Panc1 (cell line): ENCODE measurements at regions not wholly inside any gene's neighbourhood (a gene's known extent, or its start where the extent isn't known, plus 50 kb on each side); places are given as distances from the start of the nearest gene placed in this dataset.

Experiments used
- POLR2AphosphoS5 ChIP-seq: IDR thresholded peaks from 2 replicates; pipeline ENCODE4 v1.6.1; 2012; ENCODE audit warnings: mild to moderate bottlenecking, low read depth, low read length, moderate library complexity
- TCF7L2 ChIP-seq: IDR thresholded peaks from 2 replicates; pipeline ENCODE4 v1.6.1; 2011; ENCODE audit warnings: mild to moderate bottlenecking, low read depth, low read length, inconsistent platforms
- TF ChIP-seq, protein P1 (sequence below): fragments of 450-650 bp; IDR thresholded peaks from 2 replicates; pipeline ENCODE4 v1.5.1; 2017; ENCODE audit warnings: mild to moderate bottlenecking
- TF ChIP-seq, protein P2 (sequence below), 2 experiments: IDR thresholded peaks; 2 replicates each; pipeline ENCODE4 v1.6.1; 2011 to 2012; ENCODE audit warnings: low read depth in 2 of 2, control low read depth in 1 of 2, low read length in 1 of 2, mild to moderate bottlenecking in 1 of 2, moderate library complexity in 1 of 2; ENCODE audit not compliant: insufficient read depth in 1 of 2

DNA sequence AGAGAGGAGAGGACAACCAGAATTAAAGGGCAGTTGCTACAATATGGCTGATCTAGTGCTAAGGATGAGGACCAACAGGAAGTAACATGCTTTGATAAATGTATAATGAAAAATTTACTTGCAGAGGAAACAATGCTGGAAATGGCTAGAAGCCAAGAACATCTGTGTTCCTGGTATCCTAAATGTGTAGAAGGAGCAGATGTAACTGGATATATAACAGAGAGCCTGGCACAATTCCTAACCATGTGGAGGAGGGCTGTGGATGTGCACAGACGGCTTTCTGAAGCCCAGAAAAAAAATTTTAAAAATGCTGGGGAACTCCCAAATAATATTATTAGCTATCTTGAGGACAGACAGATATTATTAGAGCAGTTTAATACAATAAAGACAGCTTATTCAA is 159.4 kb upstream of the GBE1 start:
- TF ChIP-seq, protein P1, sequence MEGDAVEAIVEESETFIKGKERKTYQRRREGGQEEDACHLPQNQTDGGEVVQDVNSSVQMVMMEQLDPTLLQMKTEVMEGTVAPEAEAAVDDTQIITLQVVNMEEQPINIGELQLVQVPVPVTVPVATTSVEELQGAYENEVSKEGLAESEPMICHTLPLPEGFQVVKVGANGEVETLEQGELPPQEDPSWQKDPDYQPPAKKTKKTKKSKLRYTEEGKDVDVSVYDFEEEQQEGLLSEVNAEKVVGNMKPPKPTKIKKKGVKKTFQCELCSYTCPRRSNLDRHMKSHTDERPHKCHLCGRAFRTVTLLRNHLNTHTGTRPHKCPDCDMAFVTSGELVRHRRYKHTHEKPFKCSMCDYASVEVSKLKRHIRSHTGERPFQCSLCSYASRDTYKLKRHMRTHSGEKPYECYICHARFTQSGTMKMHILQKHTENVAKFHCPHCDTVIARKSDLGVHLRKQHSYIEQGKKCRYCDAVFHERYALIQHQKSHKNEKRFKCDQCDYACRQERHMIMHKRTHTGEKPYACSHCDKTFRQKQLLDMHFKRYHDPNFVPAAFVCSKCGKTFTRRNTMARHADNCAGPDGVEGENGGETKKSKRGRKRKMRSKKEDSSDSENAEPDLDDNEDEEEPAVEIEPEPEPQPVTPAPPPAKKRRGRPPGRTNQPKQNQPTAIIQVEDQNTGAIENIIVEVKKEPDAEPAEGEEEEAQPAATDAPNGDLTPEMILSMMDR, result no peak
- TF ChIP-seq POLR2AphosphoS5 (no peak), TCF7L2 (no peak)
- TF ChIP-seq, protein P2, sequence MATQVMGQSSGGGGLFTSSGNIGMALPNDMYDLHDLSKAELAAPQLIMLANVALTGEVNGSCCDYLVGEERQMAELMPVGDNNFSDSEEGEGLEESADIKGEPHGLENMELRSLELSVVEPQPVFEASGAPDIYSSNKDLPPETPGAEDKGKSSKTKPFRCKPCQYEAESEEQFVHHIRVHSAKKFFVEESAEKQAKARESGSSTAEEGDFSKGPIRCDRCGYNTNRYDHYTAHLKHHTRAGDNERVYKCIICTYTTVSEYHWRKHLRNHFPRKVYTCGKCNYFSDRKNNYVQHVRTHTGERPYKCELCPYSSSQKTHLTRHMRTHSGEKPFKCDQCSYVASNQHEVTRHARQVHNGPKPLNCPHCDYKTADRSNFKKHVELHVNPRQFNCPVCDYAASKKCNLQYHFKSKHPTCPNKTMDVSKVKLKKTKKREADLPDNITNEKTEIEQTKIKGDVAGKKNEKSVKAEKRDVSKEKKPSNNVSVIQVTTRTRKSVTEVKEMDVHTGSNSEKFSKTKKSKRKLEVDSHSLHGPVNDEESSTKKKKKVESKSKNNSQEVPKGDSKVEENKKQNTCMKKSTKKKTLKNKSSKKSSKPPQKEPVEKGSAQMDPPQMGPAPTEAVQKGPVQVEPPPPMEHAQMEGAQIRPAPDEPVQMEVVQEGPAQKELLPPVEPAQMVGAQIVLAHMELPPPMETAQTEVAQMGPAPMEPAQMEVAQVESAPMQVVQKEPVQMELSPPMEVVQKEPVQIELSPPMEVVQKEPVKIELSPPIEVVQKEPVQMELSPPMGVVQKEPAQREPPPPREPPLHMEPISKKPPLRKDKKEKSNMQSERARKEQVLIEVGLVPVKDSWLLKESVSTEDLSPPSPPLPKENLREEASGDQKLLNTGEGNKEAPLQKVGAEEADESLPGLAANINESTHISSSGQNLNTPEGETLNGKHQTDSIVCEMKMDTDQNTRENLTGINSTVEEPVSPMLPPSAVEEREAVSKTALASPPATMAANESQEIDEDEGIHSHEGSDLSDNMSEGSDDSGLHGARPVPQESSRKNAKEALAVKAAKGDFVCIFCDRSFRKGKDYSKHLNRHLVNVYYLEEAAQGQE (IDR thresholded peaks at IDR 0.05; ENCODE audit: insufficient read depth in 1 of 2, low read depth in 2 of 2, low read length in 1 of 2), result no peak
